ENCODE measurements at regions not wholly inside any gene's neighbourhood (a gene's known extent, or its start where the extent isn't known, plus 50 kb on each side); places are given as distances from the start of the nearest gene placed in this dataset.
"Not testable (repeated sequence)": the region's sequence is repeated elsewhere in the genome, so short reads cannot be mapped to it uniquely, and the experiment has no call there.

GRCh38 chr2:76247006-76247405 is 536.3 kb upstream of the GCFC2 start:
- no peak for DNase-seq

GRCh38 chr2:76211991-76212985 is 501.6 kb upstream of the GCFC2 start:
- no peak for DNase-seq

GRCh38 chr2:76210551-76210950 is 499.8 kb upstream of the GCFC2 start:
- no peak for DNase-seq

GRCh38 chr2:76204048-76204447 is 493.3 kb upstream of the GCFC2 start:
- no peak for DNase-seq

DNA sequence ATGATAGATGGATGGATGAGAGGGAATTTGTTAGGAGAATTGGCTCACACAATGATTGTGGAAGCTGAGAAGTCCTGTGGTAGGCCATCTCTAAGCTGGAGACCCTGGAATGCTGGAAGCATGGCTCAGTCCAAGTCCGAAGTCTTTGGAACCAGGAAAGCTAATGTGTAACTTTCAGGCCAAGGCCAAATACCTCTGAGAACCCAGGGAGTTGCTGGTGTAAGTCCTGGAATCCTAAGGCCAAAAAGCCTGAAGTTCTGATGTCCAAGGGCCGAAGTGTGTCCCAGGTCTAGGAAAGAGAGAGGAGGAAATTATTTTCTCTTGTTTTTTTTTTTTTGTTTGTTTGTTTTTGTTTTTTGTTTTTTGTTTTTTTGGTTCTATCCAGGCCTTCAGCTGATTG is 492.2 kb upstream of the GCFC2 start:
- DNase-seq: no peak

DNA sequence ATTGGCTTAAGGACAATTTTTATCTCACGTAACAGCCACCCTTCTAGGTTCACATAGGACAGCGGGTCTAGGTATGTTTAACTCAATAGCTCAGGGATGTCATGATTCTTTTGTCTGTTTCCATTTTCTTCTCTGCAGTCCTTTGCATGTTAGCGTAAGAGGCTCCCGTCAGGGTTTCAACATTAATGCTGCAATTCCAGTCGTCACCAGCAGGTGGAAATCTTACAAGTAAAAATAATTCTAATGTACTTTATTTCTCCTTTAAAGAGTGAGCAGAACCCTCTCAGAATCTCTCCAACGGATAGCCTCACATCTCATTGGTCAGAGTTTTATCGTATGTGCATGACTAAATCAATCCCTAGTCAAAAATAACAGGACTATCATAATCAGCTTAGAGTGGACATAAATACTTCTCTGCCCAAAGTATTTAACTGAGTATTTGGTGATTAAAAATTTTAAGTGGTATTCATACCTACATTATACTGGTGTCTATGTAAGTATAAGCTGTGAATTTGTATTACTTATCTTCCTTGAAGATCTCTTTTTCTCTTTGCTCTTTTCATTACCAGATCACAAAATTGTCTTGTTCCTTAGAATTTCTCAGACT is 487.2 kb upstream of the GCFC2 start:
- peak; percentile 3 for DNase-seq

GRCh38 chr2:76197428-76197827 is 486.7 kb upstream of the GCFC2 start:
- DNase-seq: no peak

DNA sequence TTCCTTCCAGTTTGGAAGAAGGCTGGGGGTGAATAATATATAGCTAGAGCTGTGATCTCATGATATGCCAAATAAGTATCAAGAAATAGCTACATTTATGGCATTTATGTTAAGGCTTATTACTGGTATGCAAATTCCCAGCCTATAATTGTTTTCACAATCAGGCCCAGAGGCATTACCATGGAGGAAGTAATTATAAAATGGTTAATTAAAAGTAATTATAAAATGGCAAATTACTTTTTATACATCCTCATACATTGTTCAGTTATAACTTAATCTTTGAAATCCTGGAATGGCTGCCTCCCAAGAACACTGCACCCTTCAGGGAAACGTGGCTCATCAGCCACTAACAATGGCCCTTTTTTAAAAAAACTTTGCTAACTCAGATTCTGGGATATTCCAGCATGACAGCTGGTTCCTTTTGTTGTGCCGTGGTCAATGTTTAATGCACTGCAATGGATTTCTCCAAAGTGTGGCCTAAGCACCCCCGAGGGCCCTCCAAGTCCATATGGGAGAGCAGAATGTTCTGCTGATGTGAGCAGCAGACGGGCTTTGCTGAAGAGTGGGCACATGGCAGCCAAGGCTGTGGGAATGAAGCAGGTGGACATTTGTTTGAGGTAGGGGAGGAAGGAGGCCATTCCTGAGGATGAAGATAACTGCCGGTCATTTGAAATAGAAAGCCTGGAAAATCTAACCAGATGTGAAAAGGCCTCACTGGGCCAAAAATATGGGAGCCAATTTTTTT is 483.5 kb upstream of the GCFC2 start:
- DNase-seq: no peak

GRCh38 chr2:76193089-76193488 is 482.4 kb upstream of the GCFC2 start:
- no peak for DNase-seq

- DNase-seq: no peak
Measured at GRCh38 chr2:76188334-76189008, 477.8 kb upstream of the GCFC2 start.

GRCh38 chr2:76187415-76187814 is 476.7 kb upstream of the GCFC2 start:
- no peak for DNase-seq

- no peak for DNase-seq
Measured at GRCh38 chr2:76180676-76181075, 470.0 kb upstream of the GCFC2 start.

DNA sequence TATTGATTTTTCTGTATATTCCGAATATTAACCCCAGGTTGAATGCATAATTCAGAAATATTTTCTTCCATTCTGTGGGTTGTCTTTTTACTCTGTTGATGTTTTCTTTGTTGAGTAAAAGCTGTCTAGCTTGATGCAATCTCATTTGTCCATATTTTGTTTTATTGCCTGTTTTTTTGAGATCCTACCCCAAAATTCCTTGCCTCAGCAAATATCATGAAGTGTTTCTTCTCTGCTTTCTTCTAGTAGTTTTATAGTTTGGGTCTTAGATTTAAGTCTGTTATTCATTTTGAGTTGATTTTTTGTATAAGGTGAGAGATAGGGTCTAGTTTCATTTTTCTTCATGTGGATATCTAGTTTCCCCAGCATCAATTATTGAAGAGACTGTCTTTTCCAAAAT is 467.9 kb upstream of the GCFC2 start:
- no peak for DNase-seq

GRCh38 chr2:76175295-76175694 is 464.6 kb upstream of the GCFC2 start:
- DNase-seq: no peak

- DNase-seq: no peak
Measured at GRCh38 chr2:76174505-76174904, 463.8 kb upstream of the GCFC2 start.

GRCh38 chr2:76173206-76173605 is 462.5 kb upstream of the GCFC2 start:
- not testable (repeated sequence) for DNase-seq

GRCh38 chr2:76172154-76172595 is 461.5 kb upstream of the GCFC2 start:
- DNase-seq: not testable (repeated sequence)

DNA sequence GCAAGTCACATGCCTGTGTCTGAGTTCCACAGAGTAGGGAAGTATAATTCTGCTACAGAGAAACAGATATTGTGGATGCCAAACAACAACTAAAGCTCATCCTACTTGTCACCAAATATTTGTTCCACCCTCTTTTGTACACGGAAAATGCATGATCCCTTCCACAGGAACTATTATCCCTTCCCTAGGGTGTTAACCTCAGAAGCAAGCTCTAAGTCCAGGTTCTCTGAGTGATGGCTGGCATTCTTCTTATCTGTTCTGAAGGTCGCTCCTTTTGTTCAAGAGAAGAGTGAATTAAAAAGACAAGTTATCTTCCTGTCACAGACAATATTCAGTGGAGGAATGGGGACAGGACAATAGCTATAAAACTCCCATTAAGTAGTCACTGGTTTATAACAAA is 460.1 kb upstream of the GCFC2 start:
- no peak for DNase-seq

- DNase-seq: no peak
Measured at GRCh38 chr2:76170009-76170384, 459.3 kb upstream of the GCFC2 start.

GRCh38 chr2:76169276-76170008 is 458.7 kb upstream of the GCFC2 start:
- DNase-seq: no peak

DNA sequence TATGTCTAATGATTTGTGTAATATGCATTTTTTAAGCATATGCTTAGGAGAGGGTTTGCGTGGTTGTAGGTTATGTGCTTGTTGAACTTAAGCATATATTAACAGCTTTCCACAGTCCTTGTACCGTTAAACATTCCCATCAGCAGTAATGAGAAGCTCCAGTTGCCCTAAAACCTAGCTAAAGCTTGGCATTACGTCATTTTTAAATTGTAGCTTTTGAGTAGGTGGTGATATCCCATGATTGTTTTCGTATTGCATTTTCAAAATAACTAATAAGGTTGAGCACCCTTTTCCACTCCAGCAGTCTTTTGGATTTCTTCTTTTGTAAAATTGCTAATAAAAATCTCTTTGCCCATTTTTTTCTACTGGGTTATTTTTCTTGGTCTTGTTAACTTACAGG is 453.1 kb upstream of the GCFC2 start:
- no peak for DNase-seq

- DNase-seq: no peak
Measured at GRCh38 chr2:76160670-76161069, 450.0 kb upstream of the GCFC2 start.

All from NCI-H1436 treated with DMSO at 0.1 percent for 48 hours (cell line).